Epithelial cell of prostate (primary cell): ENCODE measurements at regions not wholly inside any gene's neighbourhood (a gene's known extent, or its start where the extent isn't known, plus 50 kb on each side); places are given as distances from the start of the nearest gene placed in this dataset.
"Not testable (repeated sequence)": the region's sequence is repeated elsewhere in the genome, so short reads cannot be mapped to it uniquely, and the experiment has no call there.

Source experiments
- DNase-seq: peaks from one replicate; pipeline ENCODE4 v3.0.0-alpha.2; 2011; ENCODE audit warnings: low read depth, low spot score
- H3K27ac ChIP-seq: fragments of 450-650 bp; 2 replicates; pipeline ENCODE4 v1.5.1; 2017; ENCODE audit warnings: mild to moderate bottlenecking

- DNase-seq = no peak
- H3K27ac ChIP-seq = no peak overlapping the region
Observed at GRCh38 chr9:82115331-82115730, 126.8 kb downstream of the SPATA31D1 start.

GRCh38 chr9:82115900-82116299 lies 127.3 kb downstream of the SPATA31D1 start:
- no peak for DNase-seq
- no peak overlapping the region for H3K27ac ChIP-seq

GRCh38 chr9:82116556-82116955 lies 128.0 kb downstream of the SPATA31D1 start:
- no peak overlapping the region for H3K27ac ChIP-seq
- no peak for DNase-seq

- no peak for DNase-seq
- no peak overlapping the region for H3K27ac ChIP-seq
Observed at GRCh38 chr9:82117026-82117811, 128.6 kb downstream of the SPATA31D1 start.

- no peak for DNase-seq
- H3K27ac ChIP-seq = no peak overlapping the region
Observed at GRCh38 chr9:82122731-82123130, 134.2 kb downstream of the SPATA31D1 start.

GRCh38 chr9:82124090-82124489 lies 135.5 kb downstream of the SPATA31D1 start:
- no peak for DNase-seq
- no peak overlapping the region for H3K27ac ChIP-seq

GRCh38 chr9:82126256-82126655 lies 137.7 kb downstream of the SPATA31D1 start:
- H3K27ac ChIP-seq = no peak overlapping the region
- DNase-seq = no peak

GRCh38 chr9:82127465-82127864 lies 138.9 kb downstream of the SPATA31D1 start:
- H3K27ac ChIP-seq = no peak overlapping the region
- no peak for DNase-seq

GRCh38 chr9:82128011-82128696 lies 139.6 kb downstream of the SPATA31D1 start:
- DNase-seq = no peak
- no peak overlapping the region for H3K27ac ChIP-seq

- no peak overlapping the region for H3K27ac ChIP-seq
- DNase-seq = no peak
Observed at GRCh38 chr9:82129708-82130107, 141.1 kb downstream of the SPATA31D1 start.

- no peak overlapping the region for H3K27ac ChIP-seq
- no peak for DNase-seq
Observed at GRCh38 chr9:82130331-82131042, 141.9 kb downstream of the SPATA31D1 start.

- DNase-seq = no peak
- H3K27ac ChIP-seq = no peak overlapping the region
Observed at GRCh38 chr9:82131072-82131471, 142.5 kb downstream of the SPATA31D1 start.

GRCh38 chr9:82132024-82132423 lies 143.5 kb downstream of the SPATA31D1 start:
- no peak overlapping the region for H3K27ac ChIP-seq
- no peak for DNase-seq

GRCh38 chr9:82134010-82134409 lies 145.4 kb downstream of the SPATA31D1 start:
- no peak for DNase-seq

GRCh38 chr9:82135106-82135505 lies 146.5 kb downstream of the SPATA31D1 start:
- DNase-seq = no peak
- no peak overlapping the region for H3K27ac ChIP-seq

More at GRCh38 chr9:82134010-82134409, 145.4 kb downstream of the SPATA31D1 start:
- no peak overlapping the region for H3K27ac ChIP-seq

- H3K27ac ChIP-seq, DNase-seq: not testable (repeated sequence)
Observed at GRCh38 chr9:82138081-82138480, 149.5 kb downstream of the SPATA31D1 start.

GRCh38 chr9:82140471-82140870 lies 151.9 kb downstream of the SPATA31D1 start:
- H3K27ac ChIP-seq = peak overlapping the region; percentile 27
- DNase-seq = peak; percentile 64

GRCh38 chr9:82144803-82145202 lies 156.2 kb downstream of the SPATA31D1 start:
- no peak for DNase-seq

GRCh38 chr9:82146677-82147076 lies 158.1 kb downstream of the SPATA31D1 start:
- no peak for DNase-seq
- H3K27ac ChIP-seq = no peak overlapping the region

More at GRCh38 chr9:82144803-82145202, 156.2 kb downstream of the SPATA31D1 start:
- H3K27ac ChIP-seq = no peak overlapping the region

- H3K27ac ChIP-seq = no peak overlapping the region
- no peak for DNase-seq
Observed at GRCh38 chr9:82147798-82148425, 159.3 kb downstream of the SPATA31D1 start.
